ENCODE measurements at regions not wholly inside any gene's neighbourhood (a gene's known extent, or its start where the extent isn't known, plus 50 kb on each side); places are given as distances from the start of the nearest gene placed in this dataset.

GRCh38 chr2:7950035-7950612 is 731.7 kb upstream of the ID2 start:
- TF ChIP-seq, protein P1, sequence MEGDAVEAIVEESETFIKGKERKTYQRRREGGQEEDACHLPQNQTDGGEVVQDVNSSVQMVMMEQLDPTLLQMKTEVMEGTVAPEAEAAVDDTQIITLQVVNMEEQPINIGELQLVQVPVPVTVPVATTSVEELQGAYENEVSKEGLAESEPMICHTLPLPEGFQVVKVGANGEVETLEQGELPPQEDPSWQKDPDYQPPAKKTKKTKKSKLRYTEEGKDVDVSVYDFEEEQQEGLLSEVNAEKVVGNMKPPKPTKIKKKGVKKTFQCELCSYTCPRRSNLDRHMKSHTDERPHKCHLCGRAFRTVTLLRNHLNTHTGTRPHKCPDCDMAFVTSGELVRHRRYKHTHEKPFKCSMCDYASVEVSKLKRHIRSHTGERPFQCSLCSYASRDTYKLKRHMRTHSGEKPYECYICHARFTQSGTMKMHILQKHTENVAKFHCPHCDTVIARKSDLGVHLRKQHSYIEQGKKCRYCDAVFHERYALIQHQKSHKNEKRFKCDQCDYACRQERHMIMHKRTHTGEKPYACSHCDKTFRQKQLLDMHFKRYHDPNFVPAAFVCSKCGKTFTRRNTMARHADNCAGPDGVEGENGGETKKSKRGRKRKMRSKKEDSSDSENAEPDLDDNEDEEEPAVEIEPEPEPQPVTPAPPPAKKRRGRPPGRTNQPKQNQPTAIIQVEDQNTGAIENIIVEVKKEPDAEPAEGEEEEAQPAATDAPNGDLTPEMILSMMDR (IDR thresholded peaks at IDR 0.05), result no peak
- TF ChIP-seq POLR2A (IDR thresholded peaks at IDR 0.05), result no peak
